ENCODE measurements at regions not wholly inside any gene's neighbourhood (a gene's known extent, or its start where the extent isn't known, plus 50 kb on each side); places are given as distances from the start of the nearest gene placed in this dataset.
"Not testable (repeated sequence)": the region's sequence is repeated elsewhere in the genome, so short reads cannot be mapped to it uniquely, and the experiment has no call there.

DNA sequence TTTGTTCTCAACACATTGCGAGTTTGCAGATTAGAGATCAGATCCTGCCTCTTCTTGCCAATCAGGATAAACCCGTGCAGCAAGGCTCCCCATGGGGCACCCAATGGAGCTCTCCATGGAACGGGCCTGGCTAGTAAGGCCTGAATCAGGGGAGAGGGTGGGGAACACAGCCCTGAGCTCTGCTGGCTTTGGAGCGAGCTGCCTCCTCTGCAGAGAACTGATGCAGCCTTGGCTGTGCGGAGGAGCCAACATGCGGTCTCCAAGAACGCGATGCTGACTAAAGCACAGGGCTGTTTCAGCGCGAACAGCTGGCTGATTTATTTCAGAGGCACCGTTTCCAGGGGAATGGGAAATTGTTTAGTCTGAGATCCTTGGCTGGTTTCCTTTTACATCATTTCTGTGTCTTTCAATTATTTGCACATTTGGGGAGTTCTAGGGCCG, 139.7 kb downstream of the TSEN15 start:
- Mint-ChIP-seq H3K27ac (peak overlapping the region in 1 of 7 donors; percentile 24), H3K36me3 (no peaks in the 10 kb centered on the region), H3K4me3 (no peak overlapping the region), H3K9me3 (peaks cover 0 to 2% (median 0%) of the 10 kb centered on the region in 8 donors), H3K27me3 (peaks cover 4 to 7% of the 10 kb centered on the region in 2 donors), H3K4me1 (no peaks in the 10 kb centered on the region)
- ChIA-PET CTCF (ENCODE audit: partially characterized antibody) (no interaction called here), POLR2A (ENCODE audit: partially characterized antibody) (no interaction called here)
- Histone ChIP-seq H3K9me3 (ENCODE audit: control insufficient read depth in 1 of 2, low read length in 2 of 2) (no peaks in the 10 kb centered on the region), H3K27ac (ENCODE audit: low read depth, low read length) (no peak overlapping the region), H3K36me3 (ENCODE audit: insufficient read depth, low read length) (no peaks in the 10 kb centered on the region), H3K4me3 (ENCODE audit: low read length in 2 of 2) (no peak overlapping the region), H3K4me1 (ENCODE audit: insufficient read depth, low read length) (no peaks in the 10 kb centered on the region), H3K27me3 (ENCODE audit: insufficient read depth, low read length) (no peaks in the 10 kb centered on the region)
- intact Hi-C loops (cut with micrococcal nuclease), result no loop called here
- DNase-seq, result no peak

DNA sequence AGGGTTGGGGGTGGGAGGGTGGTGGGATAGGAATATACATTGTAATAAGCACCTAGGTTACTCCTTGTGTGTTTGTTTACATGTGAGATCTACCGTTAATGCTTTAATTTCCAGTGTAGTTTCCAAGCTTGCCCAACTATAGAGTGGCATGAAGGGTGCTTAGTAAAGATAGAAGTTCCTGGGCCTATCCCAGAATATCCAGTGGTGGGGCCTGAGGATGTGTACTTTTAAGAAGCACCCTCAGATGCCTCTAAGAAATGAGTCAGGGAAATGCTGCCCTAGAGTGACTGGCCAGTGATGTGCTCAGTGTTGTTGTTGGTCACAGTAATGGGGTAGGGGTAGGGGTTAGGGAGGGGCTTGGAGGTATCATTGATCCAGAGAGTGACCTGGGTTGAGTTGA, 141.3 kb downstream of the TSEN15 start:
- peaks cover 0 to 2% (median 0%) of the 10 kb centered on the region in 8 donors for H3K9me3 Mint-ChIP-seq
- no peak overlapping the region for H3K4me3 Mint-ChIP-seq
- Histone ChIP-seq H3K27ac (ENCODE audit: low read depth, low read length) (no peak overlapping the region), H3K4me3 (ENCODE audit: low read length in 2 of 2) (no peak overlapping the region), H3K4me1 (ENCODE audit: insufficient read depth, low read length) (no peaks in the 10 kb centered on the region), H3K36me3 (ENCODE audit: insufficient read depth, low read length) (no peaks in the 10 kb centered on the region), H3K27me3 (ENCODE audit: insufficient read depth, low read length) (no peaks in the 10 kb centered on the region), H3K9me3 (ENCODE audit: control insufficient read depth in 1 of 2, low read length in 2 of 2) (no peaks in the 10 kb centered on the region)
- POLR2A ChIA-PET (ENCODE audit: partially characterized antibody), result no interaction called here
- H3K27ac Mint-ChIP-seq, result no peak overlapping the region
- CTCF ChIA-PET (ENCODE audit: partially characterized antibody), result no interaction called here
- intact Hi-C loops (cut with micrococcal nuclease), result no loop called here
- no peak for DNase-seq
- peaks cover 4 to 7% of the 10 kb centered on the region in 2 donors for H3K27me3 Mint-ChIP-seq
- no peaks in the 10 kb centered on the region for H3K36me3 Mint-ChIP-seq
- no peaks in the 10 kb centered on the region for H3K4me1 Mint-ChIP-seq

DNA sequence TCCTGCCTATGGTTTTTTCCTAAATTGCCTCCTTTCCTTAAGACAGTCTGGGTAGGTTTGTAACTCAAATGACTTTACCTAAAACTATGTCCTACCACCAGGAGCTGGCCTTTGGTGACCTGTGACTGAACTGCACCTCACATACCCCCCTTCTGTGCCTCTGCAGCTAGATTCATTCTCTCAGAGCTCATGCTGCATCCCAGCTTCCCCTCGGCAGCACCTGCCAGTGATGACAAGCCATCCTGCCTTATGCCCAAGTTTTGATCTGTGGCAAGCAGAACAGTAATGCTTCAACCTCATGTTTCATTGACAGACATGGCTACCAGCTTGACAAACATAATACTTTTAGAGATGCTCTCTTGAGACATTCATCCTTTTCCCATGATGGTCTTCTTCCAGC, 141.9 kb downstream of the TSEN15 start:
- H3K4me3 Mint-ChIP-seq, result no peak overlapping the region
- no peaks in the 10 kb centered on the region for H3K27me3 ChIP-seq (ENCODE audit: insufficient read depth, low read length)
- ChIA-PET CTCF (ENCODE audit: partially characterized antibody) (no interaction called here), POLR2A (ENCODE audit: partially characterized antibody) (no interaction called here)
- intact Hi-C loops (cut with micrococcal nuclease), result no loop called here
- no peak overlapping the region for H3K27ac Mint-ChIP-seq
- no peaks in the 10 kb centered on the region for H3K4me1 Mint-ChIP-seq
- H3K36me3 Mint-ChIP-seq, result no peaks in the 10 kb centered on the region
- H3K27ac ChIP-seq (ENCODE audit: low read depth, low read length), result no peak overlapping the region
- no peak overlapping the region for H3K4me3 ChIP-seq (ENCODE audit: low read length in 2 of 2)
- no peaks in the 10 kb centered on the region for H3K9me3 Mint-ChIP-seq
- H3K27me3 Mint-ChIP-seq, result peaks cover 2 to 7% of the 10 kb centered on the region in 2 donors
- DNase-seq, result no peak
- H3K9me3 ChIP-seq (ENCODE audit: control insufficient read depth in 1 of 2, low read length in 2 of 2), result no peaks in the 10 kb centered on the region
- H3K36me3 ChIP-seq (ENCODE audit: insufficient read depth, low read length), result no peaks in the 10 kb centered on the region
- H3K4me1 ChIP-seq (ENCODE audit: insufficient read depth, low read length), result no peaks in the 10 kb centered on the region

DNA sequence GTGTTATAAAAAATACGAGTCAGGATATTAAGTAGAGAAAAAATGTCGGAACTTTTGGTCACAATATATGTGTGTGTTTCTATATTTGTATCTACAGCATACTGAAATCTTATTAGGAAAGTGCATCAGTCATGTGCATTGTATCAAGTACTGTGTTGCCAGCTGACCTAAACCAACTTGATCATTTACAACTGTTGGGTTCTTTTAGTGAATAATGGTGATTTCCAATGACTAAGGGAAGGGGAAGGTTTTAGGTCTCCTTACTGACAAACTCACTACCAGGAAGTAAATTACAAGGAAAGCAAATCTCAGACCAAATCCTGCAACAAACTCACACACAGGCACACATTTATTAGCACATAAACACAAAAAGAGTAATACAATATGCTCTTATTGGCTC, 142.7 kb downstream of the TSEN15 start:
- no peaks in the 10 kb centered on the region for H3K4me1 Mint-ChIP-seq
- CTCF ChIA-PET (ENCODE audit: partially characterized antibody), result no interaction called here
- Histone ChIP-seq H3K4me3 (ENCODE audit: low read length in 2 of 2) (no peak overlapping the region), H3K36me3 (ENCODE audit: insufficient read depth, low read length) (no peaks in the 10 kb centered on the region), H3K27me3 (ENCODE audit: insufficient read depth, low read length) (no peaks in the 10 kb centered on the region), H3K27ac (ENCODE audit: low read depth, low read length) (no peak overlapping the region), H3K9me3 (ENCODE audit: control insufficient read depth in 1 of 2, low read length in 2 of 2) (no peaks in the 10 kb centered on the region), H3K4me1 (ENCODE audit: insufficient read depth, low read length) (no peaks in the 10 kb centered on the region)
- H3K9me3 Mint-ChIP-seq, result no peaks in the 10 kb centered on the region
- intact Hi-C loops (cut with micrococcal nuclease), result no loop called here
- no peak overlapping the region for H3K4me3 Mint-ChIP-seq
- peaks cover 2 to 6% of the 10 kb centered on the region in 2 donors for H3K27me3 Mint-ChIP-seq
- POLR2A ChIA-PET (ENCODE audit: partially characterized antibody), result no interaction called here
- DNase-seq, result no peak
- no peak overlapping the region for H3K27ac Mint-ChIP-seq
- H3K36me3 Mint-ChIP-seq, result no peaks in the 10 kb centered on the region

DNA sequence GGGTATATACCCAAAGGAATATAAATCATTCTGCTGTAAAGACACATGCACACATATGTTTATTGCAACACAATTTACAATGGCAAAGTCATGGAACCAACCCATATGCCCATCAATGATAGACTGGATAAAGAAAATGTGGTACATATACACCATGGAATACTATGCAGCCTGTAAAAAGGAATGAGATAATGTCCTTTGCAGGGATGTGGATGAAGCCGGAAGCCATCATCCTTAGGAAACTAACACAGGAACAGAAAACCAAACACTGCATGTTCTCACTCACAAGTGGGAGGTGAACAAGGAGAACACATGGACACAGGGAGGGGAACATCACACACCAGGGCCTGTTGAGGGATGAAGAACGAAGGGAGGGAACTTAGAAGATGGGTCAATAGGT, 144.2 kb downstream of the TSEN15 start:
- H3K27ac Mint-ChIP-seq; H3K27me3 Mint-ChIP-seq; H3K36me3 ChIP-seq (ENCODE audit: insufficient read depth, low read length); DNase-seq; POLR2A ChIA-PET (ENCODE audit: partially characterized antibody); CTCF ChIA-PET (ENCODE audit: partially characterized antibody); H3K27ac ChIP-seq (ENCODE audit: low read depth, low read length); H3K9me3 ChIP-seq (ENCODE audit: control insufficient read depth in 1 of 2, low read length in 2 of 2); H3K27me3 ChIP-seq (ENCODE audit: insufficient read depth, low read length); H3K4me1 Mint-ChIP-seq; H3K36me3 Mint-ChIP-seq; intact Hi-C loops (cut with micrococcal nuclease); H3K4me3 Mint-ChIP-seq; H3K4me3 ChIP-seq (ENCODE audit: low read length in 2 of 2); H3K9me3 Mint-ChIP-seq; H3K4me1 ChIP-seq (ENCODE audit: insufficient read depth, low read length): not testable (repeated sequence)

DNA sequence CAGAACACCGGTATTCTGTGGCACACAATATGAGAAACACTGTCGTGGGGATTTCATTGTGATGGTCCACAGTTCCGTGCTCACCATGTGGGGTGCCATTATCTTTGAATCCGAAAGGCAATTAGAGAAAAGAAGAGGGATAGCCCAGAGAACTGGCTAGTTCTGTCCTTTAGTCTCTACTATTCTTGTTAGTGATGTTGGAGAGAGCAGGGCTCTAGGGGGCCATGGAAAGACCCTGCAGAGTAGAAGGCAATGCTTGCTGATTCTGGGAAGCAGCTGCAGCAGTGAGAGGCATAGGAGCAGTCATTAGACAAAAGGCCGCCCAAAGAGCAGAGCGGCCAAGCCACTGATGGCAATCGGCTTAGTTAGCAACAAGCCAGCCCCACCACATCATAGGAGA, 146.3 kb downstream of the TSEN15 start:
- Histone ChIP-seq H3K27ac (ENCODE audit: low read depth, low read length) (no peak overlapping the region), H3K9me3 (ENCODE audit: control insufficient read depth in 1 of 2, low read length in 2 of 2) (no peaks in the 10 kb centered on the region), H3K4me1 (ENCODE audit: insufficient read depth, low read length) (no peaks in the 10 kb centered on the region), H3K27me3 (ENCODE audit: insufficient read depth, low read length) (no peaks in the 10 kb centered on the region), H3K4me3 (ENCODE audit: low read length in 2 of 2) (no peak overlapping the region), H3K36me3 (ENCODE audit: insufficient read depth, low read length) (no peaks in the 10 kb centered on the region)
- no peak for DNase-seq
- H3K4me1 Mint-ChIP-seq, result no peaks in the 10 kb centered on the region
- ChIA-PET POLR2A (ENCODE audit: partially characterized antibody) (no interaction called here), CTCF (ENCODE audit: partially characterized antibody) (no interaction called here)
- H3K4me3 Mint-ChIP-seq, result no peak overlapping the region
- intact Hi-C loops (cut with micrococcal nuclease), result no loop called here
- H3K27ac Mint-ChIP-seq, result no peak overlapping the region
- H3K36me3 Mint-ChIP-seq, result no peaks in the 10 kb centered on the region
- H3K9me3 Mint-ChIP-seq, result no peaks in the 10 kb centered on the region
- peaks cover 2 to 7% of the 10 kb centered on the region in 2 donors for H3K27me3 Mint-ChIP-seq

DNA sequence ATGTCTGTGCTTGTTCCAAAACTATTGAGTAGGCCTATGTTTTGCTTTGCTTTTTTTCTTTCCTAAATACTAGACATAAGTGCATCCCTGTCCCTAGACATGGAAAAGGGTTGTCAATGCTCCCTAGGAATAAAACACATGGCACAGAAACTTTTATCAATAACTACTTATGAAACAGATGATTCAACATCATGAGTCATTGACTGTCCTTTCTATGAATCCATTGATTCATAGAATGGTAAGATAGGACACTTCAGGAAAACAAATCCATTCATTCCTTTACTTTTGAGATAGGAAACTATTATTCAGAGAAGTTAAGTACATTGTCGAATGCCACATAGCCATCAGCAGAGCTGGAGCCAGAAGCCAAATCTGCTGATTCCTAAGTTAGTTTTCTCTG, 147.5 kb downstream of the TSEN15 start:
- Mint-ChIP-seq H3K4me1 (no peaks in the 10 kb centered on the region), H3K9me3 (no peaks in the 10 kb centered on the region), H3K27me3 (peaks cover 0 to 4% of the 10 kb centered on the region in 2 donors), H3K27ac (no peak overlapping the region), H3K4me3 (no peak overlapping the region), H3K36me3 (no peaks in the 10 kb centered on the region)
- H3K27me3 ChIP-seq (ENCODE audit: insufficient read depth, low read length), result no peaks in the 10 kb centered on the region
- POLR2A ChIA-PET (ENCODE audit: partially characterized antibody), result no interaction called here
- no peak for DNase-seq
- no peak overlapping the region for H3K4me3 ChIP-seq (ENCODE audit: low read length in 2 of 2)
- H3K27ac ChIP-seq (ENCODE audit: low read depth, low read length), result no peak overlapping the region
- no peaks in the 10 kb centered on the region for H3K4me1 ChIP-seq (ENCODE audit: insufficient read depth, low read length)
- CTCF ChIA-PET (ENCODE audit: partially characterized antibody), result interaction anchor here (1.9 kb wide), 1 partner anchor 23 kb away, joined by 5 read pairs; no protein-coding TSS in a partner anchor
- intact Hi-C loops (cut with micrococcal nuclease), result no loop called here
- H3K36me3 ChIP-seq (ENCODE audit: insufficient read depth, low read length), result no peaks in the 10 kb centered on the region
- no peaks in the 10 kb centered on the region for H3K9me3 ChIP-seq (ENCODE audit: control insufficient read depth in 1 of 2, low read length in 2 of 2)

DNA sequence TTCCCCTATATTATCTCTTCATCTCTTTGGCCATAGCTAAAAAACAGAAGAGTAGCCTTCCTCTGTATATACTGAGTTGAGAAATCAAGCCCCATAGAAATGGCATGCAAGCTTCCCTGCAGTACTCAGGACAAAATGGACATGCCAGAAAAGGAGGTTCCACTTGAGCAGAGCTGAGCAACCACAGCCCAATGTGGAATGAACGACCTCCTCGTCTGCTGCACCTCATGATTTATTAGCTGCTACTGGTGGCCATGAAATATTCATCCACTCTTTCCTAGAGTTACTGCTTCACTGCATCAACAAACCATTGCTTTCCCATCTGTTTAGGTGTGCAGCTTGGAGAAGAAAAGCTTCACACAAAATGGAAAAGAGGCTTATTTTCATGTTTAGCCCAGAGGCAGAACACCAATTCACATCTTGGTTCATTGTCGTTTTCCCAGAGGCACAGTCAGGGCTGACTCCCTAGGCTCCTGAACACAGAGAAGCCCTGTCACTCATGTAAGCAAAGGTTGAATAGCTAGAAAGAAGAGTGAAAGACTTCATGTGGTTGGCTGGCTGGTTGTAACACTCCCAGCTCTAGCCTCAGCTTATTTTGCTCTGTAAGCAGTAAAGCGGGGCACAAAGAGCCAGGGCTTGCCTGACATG, 148.0 kb downstream of the TSEN15 start:
- H3K4me1 ChIP-seq (ENCODE audit: insufficient read depth, low read length), result no peaks in the 10 kb centered on the region
- H3K36me3 ChIP-seq (ENCODE audit: insufficient read depth, low read length), result no peaks in the 10 kb centered on the region
- intact Hi-C loops (cut with micrococcal nuclease), result no loop called here
- H3K9me3 ChIP-seq (ENCODE audit: control insufficient read depth in 1 of 2, low read length in 2 of 2), result no peaks in the 10 kb centered on the region
- ChIA-PET CTCF (ENCODE audit: partially characterized antibody) (interaction anchor here (1.9 kb wide), 1 partner anchor 23 kb away, joined by 5 read pairs; no protein-coding TSS in a partner anchor), POLR2A (ENCODE audit: partially characterized antibody) (no interaction called here)
- Mint-ChIP-seq H3K36me3 (no peaks in the 10 kb centered on the region), H3K4me1 (no peaks in the 10 kb centered on the region), H3K9me3 (no peaks in the 10 kb centered on the region), H3K27me3 (peaks cover 0 to 8% of the 10 kb centered on the region in 2 donors), H3K4me3 (no peak overlapping the region), H3K27ac (no peak overlapping the region)
- no peaks in the 10 kb centered on the region for H3K27me3 ChIP-seq (ENCODE audit: insufficient read depth, low read length)
- H3K27ac ChIP-seq (ENCODE audit: low read depth, low read length), result no peak overlapping the region
- H3K4me3 ChIP-seq (ENCODE audit: low read length in 2 of 2), result no peak overlapping the region
- no peak for DNase-seq
